GM19035 (cell line): ENCODE measurements at regions not wholly inside any gene's neighbourhood (a gene's known extent, or its start where the extent isn't known, plus 50 kb on each side); places are given as distances from the start of the nearest gene placed in this dataset.

ENCODE experiments used
- ATAC-seq: cut with Tn5 transposase; IDR thresholded peaks from one replicate; pipeline ENCODE4 v1.9.1; 2021; ENCODE audit not compliant: unreplicated experiment

DNA sequence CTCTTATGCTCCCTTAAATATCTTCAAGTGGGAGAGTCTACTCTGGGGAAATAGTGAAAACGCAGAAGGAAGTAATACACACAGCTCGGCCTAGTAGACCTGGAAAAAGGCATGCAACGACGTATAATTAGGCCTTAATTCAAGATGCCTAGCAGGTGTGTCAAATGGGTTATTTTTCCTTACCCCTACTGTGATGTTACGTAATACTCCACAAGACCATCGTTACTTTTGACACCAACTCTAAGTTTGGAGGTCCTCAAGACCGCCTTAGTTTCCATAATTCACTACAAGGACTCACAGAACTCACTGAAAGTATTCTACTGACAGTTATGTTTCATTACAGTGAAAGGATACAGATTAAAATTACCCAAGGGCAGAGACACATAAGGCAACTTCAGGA lies 1024.3 kb upstream of the MAP3K7 start:
- no peak for ATAC-seq

DNA sequence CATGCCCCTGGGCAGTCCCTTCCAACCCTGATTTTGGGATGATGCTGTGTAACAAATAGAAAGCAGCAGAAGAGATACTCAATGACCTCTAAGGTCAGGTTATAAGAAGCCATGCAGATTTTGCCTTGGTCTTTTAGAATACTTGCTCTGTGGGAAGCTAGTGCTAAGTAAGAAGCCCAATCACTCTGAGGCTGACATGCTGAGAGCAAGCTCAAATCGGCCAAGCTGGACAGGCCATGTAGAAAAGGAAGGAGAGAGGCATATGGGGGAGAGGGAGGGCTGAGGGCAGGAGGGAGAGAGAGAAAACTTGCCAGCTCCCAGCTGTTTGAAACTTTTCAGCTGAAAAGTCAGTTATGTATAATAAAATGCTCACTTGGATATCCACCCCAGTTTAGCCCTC lies 1021.6 kb upstream of the MAP3K7 start:
- no peak for ATAC-seq

DNA sequence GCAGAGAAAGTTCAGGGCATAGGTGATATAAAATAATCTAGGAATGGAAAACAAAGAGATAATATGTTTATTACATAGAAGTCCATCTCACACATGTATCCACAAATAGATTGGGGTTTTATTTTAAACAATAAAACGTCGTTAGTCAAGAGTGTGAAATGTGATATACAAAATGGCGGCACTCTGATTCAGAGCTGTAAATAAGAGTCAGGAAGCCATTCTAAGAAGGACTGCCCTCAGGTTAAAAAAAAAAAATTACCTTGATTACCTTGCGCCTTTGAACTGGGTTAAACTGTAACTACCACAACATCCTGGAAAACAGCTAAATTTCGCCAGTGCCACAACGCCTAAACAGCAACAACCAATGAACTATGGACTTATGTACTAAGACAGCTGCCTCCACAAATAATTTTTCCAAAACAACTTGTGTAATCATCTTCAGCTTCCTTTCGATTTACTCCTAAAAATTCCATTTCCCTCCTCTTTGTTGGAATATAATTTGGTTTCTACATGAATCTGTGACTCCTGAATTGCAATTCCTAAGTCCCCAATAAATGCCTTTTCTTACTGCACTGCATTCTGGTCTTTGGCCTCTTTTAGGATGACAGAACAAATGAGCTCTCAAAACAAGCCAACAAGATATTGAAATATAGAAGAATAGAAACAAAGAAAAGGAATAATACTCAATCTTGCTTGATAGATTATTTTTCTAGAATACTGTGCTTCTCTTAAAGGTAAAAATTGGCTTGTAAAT lies 1019.5 kb upstream of the MAP3K7 start:
- no peak for ATAC-seq

DNA sequence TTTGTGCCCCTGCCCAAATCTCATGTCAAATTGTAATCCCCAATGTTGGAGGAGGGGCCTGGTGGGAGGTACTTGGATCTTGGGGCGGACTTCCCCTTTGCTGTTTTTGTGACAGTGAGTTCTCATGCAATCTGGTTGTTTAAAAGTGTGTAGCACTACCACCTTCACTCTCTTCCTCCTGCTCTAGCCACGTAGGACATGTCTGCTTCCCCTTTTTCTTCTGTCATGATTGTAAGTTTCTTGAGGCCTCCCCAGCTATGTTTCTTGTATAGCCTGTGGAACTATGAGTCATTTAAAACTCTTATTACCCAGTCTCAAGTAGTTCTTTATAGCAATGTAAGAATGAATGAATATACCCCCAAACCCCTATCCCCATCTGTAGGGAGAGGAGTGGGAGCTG lies 1013.7 kb upstream of the MAP3K7 start:
- no peak for ATAC-seq

DNA sequence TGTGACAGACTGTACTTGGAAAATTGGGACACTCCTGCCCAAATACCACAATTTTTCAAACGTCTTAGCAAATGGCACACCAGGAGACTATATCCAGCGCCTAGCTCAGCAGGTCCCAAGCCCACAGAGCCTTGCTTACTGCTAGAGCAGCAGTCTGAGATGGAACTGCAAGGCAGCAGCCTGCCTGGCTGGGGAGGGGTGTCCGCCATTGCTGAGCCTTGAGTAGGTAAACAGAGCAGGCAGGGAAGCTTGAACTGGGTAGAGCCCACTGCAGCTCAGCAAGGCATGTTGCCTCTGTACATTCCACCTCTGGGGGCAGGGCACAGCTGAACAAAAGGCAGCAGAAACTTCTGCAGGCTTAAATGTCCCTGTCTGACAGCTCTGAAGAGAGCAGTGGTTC lies 1003.3 kb upstream of the MAP3K7 start:
- ATAC-seq: no peak

DNA sequence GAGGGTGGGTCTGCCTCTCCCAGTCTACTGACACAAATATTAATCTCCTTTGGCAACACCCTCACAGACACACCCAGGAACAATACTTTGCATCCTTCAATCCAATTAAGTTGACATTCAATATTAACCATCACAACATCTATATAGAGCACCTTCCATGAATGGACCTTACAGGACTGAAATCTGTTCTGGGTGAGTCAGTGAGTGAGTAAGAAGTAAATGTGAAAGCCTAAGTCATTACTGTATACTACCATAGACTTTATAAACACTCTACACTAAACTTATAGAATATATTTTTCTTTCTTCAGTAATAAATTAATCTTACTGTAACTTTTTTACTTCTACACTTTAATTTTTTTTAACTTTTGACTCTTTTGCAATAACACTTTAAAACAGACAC lies 993.8 kb upstream of the MAP3K7 start:
- no peak for ATAC-seq

DNA sequence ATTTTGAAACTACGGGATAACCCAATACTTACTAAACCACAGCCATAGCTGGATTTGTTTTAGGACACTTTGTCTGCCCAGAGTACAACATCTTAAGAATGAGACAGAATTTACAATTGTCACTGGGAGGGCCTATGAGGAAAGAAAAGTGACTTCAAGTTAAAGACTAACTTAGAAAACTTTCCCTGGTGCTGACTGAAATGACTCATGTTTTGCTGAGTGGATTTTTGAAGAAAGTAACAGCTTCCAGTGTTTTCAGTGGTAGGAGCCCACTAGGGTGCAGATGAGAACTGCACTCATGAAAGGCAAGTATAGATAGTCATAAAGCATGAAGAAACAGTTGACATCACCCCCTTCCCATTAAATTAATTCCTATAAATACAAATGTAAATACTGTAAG lies 988.2 kb upstream of the MAP3K7 start:
- no peak for ATAC-seq

DNA sequence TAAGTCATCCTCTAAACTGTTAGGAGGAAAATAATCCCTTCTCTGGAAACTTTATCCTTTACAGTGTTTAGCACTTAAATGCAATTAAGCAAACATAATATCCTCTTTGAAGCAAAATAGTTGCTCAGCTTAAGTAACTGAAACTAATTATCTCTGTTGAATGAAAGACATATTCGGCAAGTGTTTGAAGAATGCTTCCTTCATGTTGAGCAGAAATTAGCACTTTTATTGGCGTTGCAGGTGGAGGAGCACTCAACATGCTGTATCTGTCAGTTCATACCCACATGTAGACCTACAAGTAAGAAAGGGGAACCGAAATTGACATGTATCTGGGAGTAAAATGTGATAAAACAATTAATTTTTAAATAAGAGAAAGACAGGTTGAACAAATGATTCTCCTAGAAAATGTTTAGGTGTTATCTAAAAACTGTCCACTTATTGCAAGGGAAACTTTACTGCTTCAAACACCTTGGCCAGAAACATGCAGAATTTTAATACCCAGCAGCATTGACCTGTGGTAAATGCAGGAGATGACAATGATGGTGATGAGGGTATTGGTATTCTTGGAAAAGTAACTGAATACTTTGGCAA lies 987.0 kb upstream of the MAP3K7 start:
- no peak for ATAC-seq

- no peak for ATAC-seq
Measured at GRCh38 chr6:91572878-91573277, 986.0 kb upstream of the MAP3K7 start.

- ATAC-seq: no peak
Measured at GRCh38 chr6:91569071-91569470, 982.2 kb upstream of the MAP3K7 start.

- no peak for ATAC-seq
Measured at GRCh38 chr6:91566467-91566866, 979.6 kb upstream of the MAP3K7 start.

DNA sequence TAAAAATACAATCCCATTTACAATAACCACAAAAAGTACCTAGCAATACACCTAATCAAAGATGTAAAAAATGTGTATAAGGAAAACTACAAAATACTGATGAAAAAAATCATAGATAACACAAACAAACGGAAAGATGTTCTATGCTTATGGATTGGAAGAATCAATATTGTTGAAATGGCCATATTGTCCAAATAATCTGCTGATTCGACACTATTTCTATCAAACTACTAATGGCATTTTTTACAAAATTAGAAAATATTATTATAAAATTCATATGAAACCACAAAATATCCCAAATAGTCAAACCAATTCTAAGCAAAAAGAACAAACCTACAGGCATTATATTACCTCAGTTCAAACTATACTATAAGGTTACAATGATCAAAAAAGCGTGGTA lies 978.3 kb upstream of the MAP3K7 start:
- ATAC-seq: no peak

DNA sequence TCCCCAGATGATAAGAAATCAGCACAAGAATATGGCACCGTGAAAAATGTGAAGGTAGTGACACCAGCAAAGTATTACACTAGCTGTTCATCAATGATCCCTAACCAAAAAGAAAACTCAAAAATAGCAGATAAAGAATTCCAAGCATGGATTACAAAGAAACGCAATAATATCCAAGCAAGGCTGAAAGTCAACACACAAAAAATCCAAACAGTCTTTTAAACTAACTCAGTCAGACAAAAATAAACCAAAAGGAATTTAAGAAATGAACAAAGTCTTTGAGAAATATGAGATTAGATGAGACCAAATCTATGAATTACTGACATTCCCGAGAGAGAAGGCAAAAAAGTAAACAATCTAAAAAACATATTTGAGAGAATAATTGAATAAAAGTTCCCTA lies 976.1 kb upstream of the MAP3K7 start:
- ATAC-seq: no peak

DNA sequence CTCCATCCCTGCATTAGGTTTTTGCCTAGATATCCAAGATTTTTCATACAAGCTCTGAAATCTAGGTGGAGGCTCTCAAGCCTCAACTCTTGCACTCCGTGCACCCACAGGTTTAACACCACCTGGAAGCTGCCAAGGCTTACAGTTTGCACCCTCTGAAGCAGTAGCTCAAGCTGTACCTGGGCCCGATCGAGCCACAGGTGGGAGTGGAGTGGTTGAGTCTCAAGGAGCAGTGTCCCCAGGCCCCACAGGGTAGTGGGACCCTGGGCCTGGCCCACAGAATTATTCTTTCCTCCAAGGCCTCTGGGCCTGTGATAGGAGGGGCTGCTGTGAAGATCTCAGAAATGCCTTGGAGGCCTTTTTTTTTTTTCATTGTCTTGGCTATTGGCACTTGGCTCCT lies 973.5 kb upstream of the MAP3K7 start:
- no peak for ATAC-seq

- ATAC-seq: no peak
Measured at GRCh38 chr6:91540902-91541301, 954.0 kb upstream of the MAP3K7 start.

DNA sequence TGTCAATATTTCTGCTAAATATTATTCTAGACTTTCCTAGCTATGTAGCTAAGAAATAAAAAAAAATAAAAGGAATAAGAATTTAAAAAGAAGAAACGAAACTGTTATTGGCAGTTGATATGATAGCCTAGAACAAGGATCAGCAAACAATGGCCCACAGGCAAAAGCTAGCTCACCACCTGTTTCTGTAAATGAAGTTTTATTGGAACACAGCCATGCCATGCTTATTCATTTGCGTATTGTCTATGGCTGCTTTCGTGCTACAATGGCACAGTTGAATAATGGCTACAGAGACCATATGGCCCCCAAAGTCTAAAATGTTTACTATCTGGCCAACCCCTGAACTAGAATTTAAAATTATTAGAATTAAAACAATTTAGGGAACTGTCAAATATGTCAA lies 952.6 kb upstream of the MAP3K7 start:
- ATAC-seq: no peak

DNA sequence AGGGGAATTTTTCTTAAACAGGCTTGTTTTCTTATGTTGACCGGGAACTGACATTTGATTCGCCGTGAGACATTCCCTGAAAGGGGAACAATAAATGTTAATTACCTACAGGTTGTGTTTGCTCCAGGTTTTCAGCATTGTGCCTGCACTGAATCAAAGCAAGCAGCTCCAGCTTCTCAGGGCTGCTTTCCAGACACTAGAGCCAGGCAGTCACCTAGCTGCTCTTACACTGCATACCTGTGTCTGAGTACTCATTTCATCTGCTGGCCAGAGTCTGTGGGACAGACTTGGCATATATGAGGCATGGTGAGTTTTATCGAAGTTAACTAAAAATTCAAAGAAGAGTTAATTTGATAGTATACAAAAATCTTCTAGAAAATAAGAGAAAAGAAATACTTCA lies 951.8 kb upstream of the MAP3K7 start:
- ATAC-seq: no peak

GRCh38 chr6:91534614-91535013 lies 947.7 kb upstream of the MAP3K7 start:
- no peak for ATAC-seq

DNA sequence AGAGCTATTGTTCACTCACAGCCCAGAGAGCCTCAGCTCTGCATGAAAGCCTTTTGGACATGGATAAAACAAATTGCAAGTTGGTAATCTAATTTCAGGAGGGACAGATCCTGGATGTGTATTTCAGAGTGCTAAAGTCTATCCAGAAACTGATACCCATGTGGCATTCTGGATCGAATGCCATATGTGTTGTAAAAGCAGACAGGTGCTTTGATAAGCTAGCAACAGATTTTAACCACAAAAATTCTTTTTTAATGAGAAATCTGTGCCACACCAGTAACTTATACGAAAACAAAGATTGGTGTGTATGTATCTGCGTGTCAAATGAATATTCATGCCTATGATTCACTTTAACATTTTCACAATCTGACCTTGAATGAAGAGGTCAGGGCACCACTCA lies 936.6 kb upstream of the MAP3K7 start:
- no peak for ATAC-seq

- ATAC-seq: no peak
Measured at GRCh38 chr6:91521999-91522398, 935.1 kb upstream of the MAP3K7 start.

- no peak for ATAC-seq
Measured at GRCh38 chr6:91509711-91510110, 922.8 kb upstream of the MAP3K7 start.

- ATAC-seq: no peak
Measured at GRCh38 chr6:91509039-91509438, 922.2 kb upstream of the MAP3K7 start.

- no peak for ATAC-seq
Measured at GRCh38 chr6:91506509-91506908, 919.6 kb upstream of the MAP3K7 start.
